ENCODE measurements at regions not wholly inside any gene's neighbourhood (a gene's known extent, or its start where the extent isn't known, plus 50 kb on each side); places are given as distances from the start of the nearest gene placed in this dataset.

DNA sequence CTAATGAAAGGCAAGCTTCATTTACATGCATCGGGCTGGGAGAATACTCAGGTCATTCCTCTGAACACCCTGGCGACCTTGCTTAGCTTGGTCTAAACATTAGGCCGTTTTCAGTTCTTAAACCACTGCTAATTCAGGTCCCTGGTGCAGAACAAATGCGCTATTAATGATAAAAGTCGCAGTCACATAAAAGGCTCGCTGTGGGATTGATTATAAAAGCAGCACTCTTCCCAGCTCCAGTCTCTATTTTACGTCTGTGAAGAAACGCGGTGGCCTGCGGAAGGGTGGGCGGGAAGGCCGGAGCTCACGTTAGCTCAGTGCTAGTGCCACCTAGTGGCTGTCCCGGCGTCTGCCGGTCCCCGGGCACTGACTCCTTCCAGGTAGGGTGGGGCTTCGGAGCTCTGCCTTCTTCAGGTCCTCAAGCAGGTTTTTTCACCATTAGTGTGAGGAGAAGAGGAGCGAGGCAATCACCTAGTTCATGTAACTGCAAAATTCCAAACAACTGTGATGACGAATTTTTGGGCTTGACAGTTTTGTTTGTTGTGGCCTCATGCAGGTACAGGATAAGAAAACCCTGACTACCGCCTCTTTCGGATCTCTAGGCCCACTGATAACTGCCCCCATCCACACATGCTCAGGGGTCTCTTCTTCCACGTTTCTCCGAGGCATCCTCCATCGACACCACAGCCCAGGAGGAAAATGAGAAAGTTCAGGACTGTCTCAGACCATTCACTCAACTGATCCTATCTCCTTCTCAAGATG is 66.5 kb upstream of the CLMP start:
- TF ChIP-seq CTCF (IDR thresholded peaks at IDR 0.05; ENCODE audit: borderline replicate concordance, extremely low read depth, insufficient read depth): peak; percentile 73
- H3K4me1 ChIP-seq (ENCODE audit: control insufficient read depth in 2 of 3, insufficient read depth in 2 of 3, low read depth in 1 of 3, low read length in 3 of 3): no peaks in the 10 kb centered on the region
- H3K36me3 ChIP-seq (ENCODE audit: control insufficient read depth in 2 of 3, insufficient read depth in 3 of 3, low read length in 3 of 3): no peaks in the 10 kb centered on the region
- no peak overlapping the region for H3K9ac ChIP-seq (ENCODE audit: low read length in 3 of 3)
- peak; percentile 90 to 92 (median 91) for DNase-seq
- FAIRE-seq: peak; percentile 38
- intact Hi-C loops (cut with DNase I): no loop called here
- no peaks in the 10 kb centered on the region for H3K27me3 ChIP-seq (ENCODE audit: control insufficient read depth, insufficient read depth, low read length)
- H3K9me3 ChIP-seq (ENCODE audit: control insufficient read depth in 2 of 3, insufficient read depth in 1 of 3, low read length in 3 of 3): no peaks in the 10 kb centered on the region
- H3K4me3 ChIP-seq (ENCODE audit: low read length in 3 of 3): peak overlapping the region in 2 of 3 donors; percentile 50 to 69
- no peak overlapping the region for H3K27ac ChIP-seq (ENCODE audit: low read depth in 2 of 2, low read length in 2 of 2)

DNA sequence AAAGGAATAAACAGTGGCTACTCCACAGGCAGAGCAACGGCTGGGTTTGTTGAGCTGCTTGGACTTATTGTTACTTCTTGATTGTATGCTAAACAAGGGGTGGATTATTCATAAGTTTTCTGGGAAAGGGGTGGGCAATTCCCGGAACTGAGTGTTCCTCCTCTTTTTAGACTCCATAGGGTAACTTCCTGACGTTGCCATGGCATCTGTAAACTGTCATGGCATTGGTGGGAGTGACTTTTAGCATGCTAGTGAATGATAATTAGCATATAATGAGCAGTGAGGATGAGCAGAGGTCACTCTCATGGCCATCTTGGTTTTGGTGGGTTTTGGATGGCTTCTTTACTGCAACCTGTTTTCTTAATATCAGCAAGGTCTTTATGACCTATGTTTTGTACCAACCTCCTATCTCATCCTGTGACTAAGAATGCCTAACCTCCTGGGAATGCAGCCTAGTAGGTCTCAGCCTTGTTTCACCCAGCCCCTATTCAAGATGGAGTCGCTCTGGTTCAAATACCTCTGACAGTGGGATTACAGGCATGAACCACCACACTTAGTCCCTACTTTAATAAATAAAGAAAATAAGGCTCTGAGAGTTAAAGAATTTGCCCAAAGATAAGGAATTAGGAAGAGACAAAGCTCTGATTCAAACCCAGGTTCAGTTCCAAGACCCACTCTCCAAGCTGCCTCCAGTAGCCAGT is 65.6 kb upstream of the CLMP start:
- TF ChIP-seq CTCF (IDR thresholded peaks at IDR 0.05; ENCODE audit: borderline replicate concordance, extremely low read depth, insufficient read depth): no peak
- intact Hi-C loops (cut with DNase I): no loop called here
- no peaks in the 10 kb centered on the region for H3K4me1 ChIP-seq (ENCODE audit: control insufficient read depth in 2 of 3, insufficient read depth in 2 of 3, low read depth in 1 of 3, low read length in 3 of 3)
- FAIRE-seq (no peak), DNase-seq (no peak)
- no peak overlapping the region for H3K9ac ChIP-seq (ENCODE audit: low read length in 3 of 3)
- H3K27ac ChIP-seq (ENCODE audit: low read depth in 2 of 2, low read length in 2 of 2): no peak overlapping the region
- no peaks in the 10 kb centered on the region for H3K36me3 ChIP-seq (ENCODE audit: control insufficient read depth in 2 of 3, insufficient read depth in 3 of 3, low read length in 3 of 3)
- peak overlapping the region in 1 of 3 donors; percentile 50 for H3K4me3 ChIP-seq (ENCODE audit: low read length in 3 of 3)
- H3K9me3 ChIP-seq (ENCODE audit: control insufficient read depth in 2 of 3, insufficient read depth in 1 of 3, low read length in 3 of 3): no peaks in the 10 kb centered on the region
- no peaks in the 10 kb centered on the region for H3K27me3 ChIP-seq (ENCODE audit: control insufficient read depth, insufficient read depth, low read length)

GRCh38 chr11:123258877-123259276 is 63.8 kb upstream of the CLMP start:
- no peaks in the 10 kb centered on the region for H3K36me3 ChIP-seq (ENCODE audit: control insufficient read depth in 2 of 3, insufficient read depth in 3 of 3, low read length in 3 of 3)
- intact Hi-C loops (cut with DNase I): no loop called here

More at GRCh38 chr11:123258877-123259276, 63.8 kb upstream of the CLMP start:
- no peaks in the 10 kb centered on the region for H3K4me1 ChIP-seq (ENCODE audit: control insufficient read depth in 2 of 3, insufficient read depth in 2 of 3, low read depth in 1 of 3, low read length in 3 of 3)
- no peaks in the 10 kb centered on the region for H3K27me3 ChIP-seq (ENCODE audit: control insufficient read depth, insufficient read depth, low read length)
- no peak overlapping the region for H3K27ac ChIP-seq (ENCODE audit: low read depth in 2 of 2, low read length in 2 of 2)
- no peak overlapping the region for H3K9ac ChIP-seq (ENCODE audit: low read length in 3 of 3)
- no peaks in the 10 kb centered on the region for H3K9me3 ChIP-seq (ENCODE audit: control insufficient read depth in 2 of 3, insufficient read depth in 1 of 3, low read length in 3 of 3)
- H3K4me3 ChIP-seq (ENCODE audit: low read length in 3 of 3): no peak overlapping the region
- DNase-seq (no peak), FAIRE-seq (no peak)
- TF ChIP-seq CTCF (IDR thresholded peaks at IDR 0.05; ENCODE audit: borderline replicate concordance, extremely low read depth, insufficient read depth): no peak
